GM23248 (cell line): ENCODE measurements at regions not wholly inside any gene's neighbourhood (a gene's known extent, or its start where the extent isn't known, plus 50 kb on each side); places are given as distances from the start of the nearest gene placed in this dataset.

Source experiments
- DNase-seq: peaks from one replicate; pipeline ENCODE4 v3.0.0-alpha.2; 2015
- H2AFZ ChIP-seq: fragments of 200-600 bp; sonication (generic); 2 replicates; pipeline ENCODE4 v1.6.1; 2016; ENCODE audit warnings: antibody characterized with exemption
- H3F3A ChIP-seq: fragments of 200-600 bp; sonication (generic); 2 replicates; pipeline ENCODE4 v1.6.1; 2016; ENCODE audit warnings: mild to moderate bottlenecking, antibody characterized with exemption, mixed run types; ENCODE audit not compliant: insufficient read depth
- H3K27ac ChIP-seq: fragments of 200-600 bp; sonication (generic); 2 replicates; pipeline ENCODE4 v1.5.1; 2016; ENCODE audit warnings: mild to moderate bottlenecking
- H3K27me3 ChIP-seq: fragments of 200-600 bp; sonication (generic); replicated peaks from 2 replicates; pipeline ENCODE4 v1.6.1; 2016; ENCODE audit warnings: mild to moderate bottlenecking; ENCODE audit not compliant: insufficient read depth
- H3K36me3 ChIP-seq: fragments of 200-600 bp; sonication (generic); 2 replicates; pipeline ENCODE4 v1.6.1; 2016; ENCODE audit warnings: low read depth, mild to moderate bottlenecking
- H3K4me1 ChIP-seq: fragments of 200-600 bp; sonication (generic); 2 replicates; pipeline ENCODE4 v1.6.1; 2016; ENCODE audit warnings: mild to moderate bottlenecking; ENCODE audit not compliant: insufficient read depth
- H3K4me2 ChIP-seq: fragments of 200-600 bp; sonication (generic); one replicate; pipeline ENCODE4 v1.6.1; 2016; ENCODE audit warnings: mild to moderate bottlenecking; ENCODE audit not compliant: unreplicated experiment
- H3K4me3 ChIP-seq: fragments of 200-600 bp; sonication (generic); 2 replicates; pipeline ENCODE4 v1.5.1; 2016; ENCODE audit warnings: mild to moderate bottlenecking
- H3K79me2 ChIP-seq: fragments of 200-600 bp; sonication (generic); 2 replicates; pipeline ENCODE4 v1.6.1; 2016; ENCODE audit warnings: mild to moderate bottlenecking; ENCODE audit not compliant: insufficient read depth
- H3K9ac ChIP-seq: fragments of 200-600 bp; sonication (generic); 2 replicates; pipeline ENCODE4 v1.6.1; 2016; ENCODE audit warnings: mild to moderate bottlenecking
- H3K9me2 ChIP-seq: fragments of 200-600 bp; sonication (generic); 2 replicates; pipeline ENCODE4 v1.6.1; 2016; ENCODE audit warnings: mixed run types, mild to moderate bottlenecking, moderate library complexity; ENCODE audit not compliant: insufficient read depth
- H3K9me3 ChIP-seq: fragments of 200-600 bp; sonication (generic); one replicate; pipeline ENCODE4 v1.6.1; 2017; ENCODE audit warnings: low read depth
- H4K20me1 ChIP-seq: fragments of 200-600 bp; sonication (generic); 2 replicates; pipeline ENCODE4 v1.6.0; 2016; ENCODE audit not compliant: insufficient read depth
- EZH2 ChIP-seq: fragments of 200-600 bp; sonication (generic); IDR thresholded peaks from 2 replicates; pipeline ENCODE4 v1.6.1; 2018; ENCODE audit warnings: antibody characterized with exemption, mild to moderate bottlenecking; ENCODE audit not compliant: insufficient read depth, poor library complexity, severe bottlenecking
- EZH2phosphoT487 ChIP-seq: fragments of 200-600 bp; sonication (generic); IDR thresholded peaks from 2 replicates; pipeline ENCODE4 v1.6.1; 2018; ENCODE audit warnings: antibody characterized with exemption, moderate library complexity, mild to moderate bottlenecking, low read depth; ENCODE audit not compliant: insufficient read depth
- WGBS, 2 experiments: methylation state at CpG; one replicate each; pipeline ENCODE4 v1.1.6; 2015 to 2017; ENCODE audit warnings: low lambda C conversion rate in 2 of 2, low coverage in 1 of 2; ENCODE audit errors: missing lambda C conversion rate in 2 of 2; 5-methylcytosine and 5-hydroxymethylcytosine counted together
- in situ Hi-C: fragments of 300-500 bp; cut with MboI; formaldehyde crosslinking; loops from 2 replicates; pipeline ENCODE4 v1.15.0; 2020

- Histone ChIP-seq H3K9me3 (no peaks in the 10 kb centered on the region), H3K79me2 (no peaks in the 10 kb centered on the region), H3K4me2 (no peak overlapping the region), H3K9me2 (no peaks in the 10 kb centered on the region), H3K36me3 (no peaks in the 10 kb centered on the region), H4K20me1 (no peaks in the 10 kb centered on the region), H3K4me3 (no peak overlapping the region), H3K27ac (no peak overlapping the region), H3F3A (no peaks in the 10 kb centered on the region), H3K4me1 (no peaks in the 10 kb centered on the region), H3K27me3 (no peaks in the 10 kb centered on the region), H2AFZ (no peak overlapping the region), H3K9ac (no peak overlapping the region)
- TF ChIP-seq EZH2phosphoT487 (no peak), EZH2 (no peak)
- in situ Hi-C loops, result no loop called here
- DNase-seq, result no peak
Observed at GRCh38 chr3:135740751-135741150, 224.8 kb upstream of the PPP2R3A start.

GRCh38 chr3:135751991-135752390 is 213.5 kb upstream of the PPP2R3A start:
- no peaks in the 10 kb centered on the region for H4K20me1 ChIP-seq
- H3K4me3 ChIP-seq, result no peak overlapping the region
- H3F3A ChIP-seq, result no peaks in the 10 kb centered on the region
- H3K9ac ChIP-seq, result no peak overlapping the region
- no peak overlapping the region for H3K4me2 ChIP-seq
- H3K9me2 ChIP-seq, result no peaks in the 10 kb centered on the region
- H3K4me1 ChIP-seq, result no peaks in the 10 kb centered on the region
- no peaks in the 10 kb centered on the region for H3K27me3 ChIP-seq
- H3K9me3 ChIP-seq, result no peaks in the 10 kb centered on the region
- no peak for DNase-seq
- H2AFZ ChIP-seq, result no peak overlapping the region
- in situ Hi-C loops, result no loop called here
- WGBS, 2 experiments, result 8 to 20% methylated on average over 4 of the region's 4 CpGs
- no peaks in the 10 kb centered on the region for H3K36me3 ChIP-seq
- H3K79me2 ChIP-seq, result no peaks in the 10 kb centered on the region
- H3K27ac ChIP-seq, result no peak overlapping the region
- TF ChIP-seq EZH2 (no peak), EZH2phosphoT487 (no peak)

DNA sequence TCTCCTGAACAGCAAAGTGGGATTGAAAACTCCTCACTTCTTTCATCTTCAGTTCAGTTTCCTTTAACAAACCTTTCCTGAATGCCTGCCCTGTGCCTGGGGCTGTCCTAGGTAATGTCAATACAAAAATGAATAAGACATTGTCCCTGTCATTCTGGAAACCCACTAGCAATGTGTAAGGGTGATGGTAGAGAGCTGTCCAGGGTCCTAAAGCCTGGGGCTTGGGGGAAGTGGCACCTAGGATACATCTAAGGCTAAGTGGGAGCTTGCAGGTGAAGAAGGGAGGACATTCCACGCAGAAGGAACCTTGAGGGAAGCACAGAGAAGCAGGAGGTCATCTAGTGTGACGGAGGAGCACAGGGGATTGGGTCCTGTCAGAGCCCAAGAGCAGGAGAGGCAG is 212.7 kb upstream of the PPP2R3A start:
- no peak for DNase-seq
- Histone ChIP-seq H2AFZ (no peak overlapping the region), H3K9ac (no peak overlapping the region), H3F3A (no peaks in the 10 kb centered on the region), H3K9me3 (no peaks in the 10 kb centered on the region), H3K36me3 (no peaks in the 10 kb centered on the region), H3K27ac (no peak overlapping the region), H4K20me1 (no peaks in the 10 kb centered on the region), H3K4me2 (no peak overlapping the region), H3K27me3 (no peaks in the 10 kb centered on the region), H3K4me3 (no peak overlapping the region), H3K9me2 (no peaks in the 10 kb centered on the region), H3K79me2 (no peaks in the 10 kb centered on the region), H3K4me1 (no peaks in the 10 kb centered on the region)
- in situ Hi-C loops, result no loop called here
- TF ChIP-seq EZH2 (no peak), EZH2phosphoT487 (no peak)
- 12 to 33% methylated on average over 2 of the region's 2 CpGs for WGBS, 2 experiments

DNA sequence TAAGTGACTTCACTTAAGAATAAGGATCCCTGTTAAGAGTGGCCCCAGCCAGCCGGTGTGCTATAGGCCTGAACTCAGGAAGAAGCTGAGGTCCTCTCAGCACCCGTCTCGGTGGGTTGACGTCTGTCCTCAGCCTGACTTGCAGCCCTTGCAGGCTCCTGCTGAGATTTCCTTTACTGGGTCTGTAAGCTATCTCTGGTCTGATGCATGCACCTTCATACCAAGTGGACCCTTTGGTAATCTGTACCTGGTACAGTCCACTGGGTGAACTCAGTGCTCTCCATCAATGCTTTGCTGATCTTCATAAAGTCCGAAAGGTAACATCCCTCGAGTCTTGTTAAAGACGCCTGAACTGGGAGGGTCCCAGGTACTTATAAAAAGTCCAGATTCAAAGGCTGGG is 212.0 kb upstream of the PPP2R3A start:
- H3F3A ChIP-seq, result no peaks in the 10 kb centered on the region
- DNase-seq, result no peak
- no peaks in the 10 kb centered on the region for H4K20me1 ChIP-seq
- in situ Hi-C loops, result no loop called here
- H3K27ac ChIP-seq, result no peak overlapping the region
- H3K4me3 ChIP-seq, result no peak overlapping the region
- H3K36me3 ChIP-seq, result no peaks in the 10 kb centered on the region
- H3K27me3 ChIP-seq, result no peaks in the 10 kb centered on the region
- H3K4me1 ChIP-seq, result no peaks in the 10 kb centered on the region
- no peaks in the 10 kb centered on the region for H3K9me3 ChIP-seq
- no peak for TF ChIP-seq EZH2
- TF ChIP-seq EZH2phosphoT487, result no peak
- no peak overlapping the region for H3K4me2 ChIP-seq
- WGBS, 2 experiments, result 61 to 64% methylated on average over 7 of the region's 7 CpGs
- no peak overlapping the region for H3K9ac ChIP-seq
- H3K9me2 ChIP-seq, result no peaks in the 10 kb centered on the region
- H3K79me2 ChIP-seq, result no peaks in the 10 kb centered on the region
- H2AFZ ChIP-seq, result no peak overlapping the region

GRCh38 chr3:135755330-135756105 is 210.0 kb upstream of the PPP2R3A start:
- no peaks in the 10 kb centered on the region for H3K4me1 ChIP-seq
- no peak for TF ChIP-seq EZH2phosphoT487
- no peak for TF ChIP-seq EZH2
- 2 to 5% methylated on average over 2 of the region's 2 CpGs for WGBS, 2 experiments
- H4K20me1 ChIP-seq, result no peaks in the 10 kb centered on the region
- H2AFZ ChIP-seq, result no peak overlapping the region
- H3F3A ChIP-seq, result no peaks in the 10 kb centered on the region
- H3K9ac ChIP-seq, result no peak overlapping the region
- no peak for DNase-seq
- no peaks in the 10 kb centered on the region for H3K79me2 ChIP-seq
- H3K27ac ChIP-seq, result no peak overlapping the region
- in situ Hi-C loops, result no loop called here
- no peaks in the 10 kb centered on the region for H3K9me3 ChIP-seq
- H3K9me2 ChIP-seq, result no peaks in the 10 kb centered on the region
- H3K36me3 ChIP-seq, result no peaks in the 10 kb centered on the region
- no peak overlapping the region for H3K4me2 ChIP-seq
- no peak overlapping the region for H3K4me3 ChIP-seq
- H3K27me3 ChIP-seq, result no peaks in the 10 kb centered on the region
